ENCODE measurements at regions not wholly inside any gene's neighbourhood (a gene's known extent, or its start where the extent isn't known, plus 50 kb on each side); places are given as distances from the start of the nearest gene placed in this dataset.

DNA sequence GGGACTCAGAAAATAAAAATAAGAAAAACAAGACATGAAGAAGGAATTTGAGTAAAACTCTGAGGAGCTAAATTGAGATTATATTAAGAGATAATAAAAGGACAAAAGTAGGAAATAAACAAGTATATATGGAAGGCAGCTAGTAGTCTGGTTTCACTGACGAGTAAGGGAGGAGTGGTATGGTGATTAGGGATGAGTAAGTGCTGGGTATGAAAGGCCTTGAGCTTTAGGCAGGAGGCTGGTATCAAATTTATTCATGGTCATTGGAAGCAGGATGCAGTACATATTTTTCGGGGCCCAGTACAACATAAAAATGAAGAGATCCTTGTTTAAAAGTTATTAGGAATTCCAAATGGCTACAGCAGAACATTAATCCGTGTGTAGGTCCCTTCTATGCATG lies 789.7 kb upstream of the PRMT6 start:
- TF ChIP-seq, protein P1, sequence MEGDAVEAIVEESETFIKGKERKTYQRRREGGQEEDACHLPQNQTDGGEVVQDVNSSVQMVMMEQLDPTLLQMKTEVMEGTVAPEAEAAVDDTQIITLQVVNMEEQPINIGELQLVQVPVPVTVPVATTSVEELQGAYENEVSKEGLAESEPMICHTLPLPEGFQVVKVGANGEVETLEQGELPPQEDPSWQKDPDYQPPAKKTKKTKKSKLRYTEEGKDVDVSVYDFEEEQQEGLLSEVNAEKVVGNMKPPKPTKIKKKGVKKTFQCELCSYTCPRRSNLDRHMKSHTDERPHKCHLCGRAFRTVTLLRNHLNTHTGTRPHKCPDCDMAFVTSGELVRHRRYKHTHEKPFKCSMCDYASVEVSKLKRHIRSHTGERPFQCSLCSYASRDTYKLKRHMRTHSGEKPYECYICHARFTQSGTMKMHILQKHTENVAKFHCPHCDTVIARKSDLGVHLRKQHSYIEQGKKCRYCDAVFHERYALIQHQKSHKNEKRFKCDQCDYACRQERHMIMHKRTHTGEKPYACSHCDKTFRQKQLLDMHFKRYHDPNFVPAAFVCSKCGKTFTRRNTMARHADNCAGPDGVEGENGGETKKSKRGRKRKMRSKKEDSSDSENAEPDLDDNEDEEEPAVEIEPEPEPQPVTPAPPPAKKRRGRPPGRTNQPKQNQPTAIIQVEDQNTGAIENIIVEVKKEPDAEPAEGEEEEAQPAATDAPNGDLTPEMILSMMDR (IDR thresholded peaks at IDR 0.05; ENCODE audit: low read depth, low read length): no peak
- no peak for TF ChIP-seq EZH2phosphoT487 (IDR thresholded peaks at IDR 0.05; ENCODE audit: low read depth)

Measured in OCI-LY3 (cell line).